ENCODE measurements at regions not wholly inside any gene's neighbourhood (a gene's known extent, or its start where the extent isn't known, plus 50 kb on each side); places are given as distances from the start of the nearest gene placed in this dataset.

DNA sequence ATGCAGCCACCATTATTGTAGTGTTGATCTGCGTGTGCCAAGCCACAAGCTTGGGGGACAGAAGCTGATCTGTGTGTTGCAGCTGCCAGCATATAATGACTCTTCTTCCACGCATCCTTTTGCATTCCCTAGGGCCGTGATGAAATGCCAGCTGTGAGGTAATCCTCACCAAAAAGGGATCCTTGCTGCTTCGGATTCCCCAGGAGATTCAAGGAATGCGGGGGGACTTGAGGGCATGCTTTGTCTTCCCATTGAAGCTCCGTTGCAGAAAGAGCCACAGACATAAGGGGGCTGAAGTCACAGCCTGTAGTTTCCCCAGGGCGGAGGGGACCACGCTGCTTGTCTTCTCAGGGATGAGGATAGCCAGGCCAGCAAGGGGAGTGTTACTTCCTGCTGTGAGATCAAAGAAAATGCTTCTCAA, 281.6 kb upstream of the FMN2 start:
- TF ChIP-seq EZH2 (IDR thresholded peaks at IDR 0.05), result no peak
- no peak for TF ChIP-seq POLR2AphosphoS5 (IDR thresholded peaks at IDR 0.05; ENCODE audit: borderline replicate concordance, low read depth, low read length)

Measured in SK-N-MC (cell line).